GM12865 (cell line): ENCODE measurements at regions not wholly inside any gene's neighbourhood (a gene's known extent, or its start where the extent isn't known, plus 50 kb on each side); places are given as distances from the start of the nearest gene placed in this dataset.

ENCODE experiments used
- DNase-seq: peaks from one replicate; pipeline ENCODE4 v3.0.0; 2010; ENCODE audit warnings: low read depth
- H3K4me3 ChIP-seq: 2 replicates; pipeline ENCODE4 v1.5.1; 2011; ENCODE audit warnings: mild to moderate bottlenecking, low read depth, low read length, control low read depth
- CTCF ChIP-seq: IDR thresholded peaks from 2 replicates; pipeline ENCODE4 v1.5.1; 2011; ENCODE audit warnings: low read length, control low read depth, low read depth, inconsistent platforms; ENCODE audit not compliant: insufficient read depth; ENCODE audit errors: missing control alignments

GRCh38 chr7:85954961-85955360 lies 688.7 kb upstream of the GRM3 start:
- DNase-seq = no peak
- H3K4me3 ChIP-seq = no peak overlapping the region
- no peak for TF ChIP-seq CTCF

DNA sequence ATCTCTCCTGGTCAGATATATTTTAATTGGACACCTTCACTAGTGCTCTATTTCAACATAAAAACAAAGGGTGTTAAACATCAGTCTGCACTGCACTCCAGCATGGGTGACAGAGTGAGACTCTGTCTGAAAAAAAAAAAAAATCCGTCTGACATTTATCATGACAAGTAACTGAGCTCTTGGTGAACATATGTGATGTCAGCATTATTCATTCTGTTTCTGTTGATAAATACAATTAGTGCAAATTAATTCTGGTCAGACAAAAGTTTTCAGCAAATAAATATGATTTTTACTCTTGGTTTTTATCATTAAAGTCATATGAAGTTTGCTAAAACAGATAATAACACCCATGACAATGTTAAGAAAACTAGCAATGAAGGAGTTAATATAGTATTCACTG lies 692.8 kb upstream of the GRM3 start:
- no peak overlapping the region for H3K4me3 ChIP-seq
- no peak for DNase-seq
- TF ChIP-seq CTCF = no peak

- no peak for TF ChIP-seq CTCF
- DNase-seq = no peak
- no peak overlapping the region for H3K4me3 ChIP-seq
Observed at GRCh38 chr7:85950418-85950817, 693.3 kb upstream of the GRM3 start.

GRCh38 chr7:85947767-85948166 lies 695.9 kb upstream of the GRM3 start:
- no peak overlapping the region for H3K4me3 ChIP-seq
- no peak for TF ChIP-seq CTCF
- DNase-seq = no peak

GRCh38 chr7:85940798-85941197 lies 702.9 kb upstream of the GRM3 start:
- DNase-seq = no peak
- TF ChIP-seq CTCF = no peak
- no peak overlapping the region for H3K4me3 ChIP-seq

- no peak overlapping the region for H3K4me3 ChIP-seq
- no peak for TF ChIP-seq CTCF
Observed at GRCh38 chr7:85931919-85932318, 711.8 kb upstream of the GRM3 start.

DNA sequence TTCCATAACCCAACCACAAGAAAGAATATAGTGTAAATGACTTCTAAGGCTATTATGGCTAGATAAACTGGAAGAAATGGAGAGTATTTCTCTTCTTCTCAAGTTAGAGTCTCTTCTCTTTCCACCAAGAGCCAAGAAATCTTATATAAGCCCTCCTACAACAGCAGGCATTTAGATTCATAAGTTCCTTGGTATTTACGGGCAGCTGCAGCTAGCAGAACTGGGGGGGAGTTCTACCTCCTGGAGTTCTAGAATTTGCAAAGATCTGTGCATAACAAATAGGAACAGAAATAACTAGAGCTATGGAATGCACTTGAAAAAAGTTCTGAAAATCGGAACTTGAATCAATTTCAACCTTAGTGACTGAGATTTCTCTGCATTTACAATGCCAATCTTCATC lies 715.2 kb upstream of the GRM3 start:
- no peak overlapping the region for H3K4me3 ChIP-seq
- DNase-seq = no peak
- TF ChIP-seq CTCF = no peak

More at GRCh38 chr7:85931919-85932318, 711.8 kb upstream of the GRM3 start:
- no peak for DNase-seq
